ENCODE measurements at regions not wholly inside any gene's neighbourhood (a gene's known extent, or its start where the extent isn't known, plus 50 kb on each side); places are given as distances from the start of the nearest gene placed in this dataset.

DNA sequence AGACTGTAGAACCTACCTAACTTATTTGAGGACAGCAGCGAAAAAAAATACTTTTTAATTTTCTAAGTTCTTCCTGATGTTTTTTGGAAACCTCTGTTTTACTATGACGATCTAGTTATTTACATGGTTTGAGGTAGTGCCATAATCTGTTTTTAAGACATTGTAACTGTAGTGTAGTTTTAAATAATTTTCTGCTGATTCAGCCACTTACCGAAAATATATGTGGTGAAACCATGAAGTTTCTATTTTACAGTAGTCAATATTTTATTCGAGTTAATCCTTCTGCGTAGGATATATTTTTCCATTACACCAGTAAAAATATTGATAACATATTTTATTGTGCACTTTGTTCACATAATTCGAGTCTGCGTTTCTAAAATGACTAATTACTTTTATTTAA lies 121.7 kb upstream of the RRP15 start (continued):
- TF ChIP-seq ZBTB43 (CRISPR knock-in tag; IDR thresholded peaks at IDR 0.05) (no peak), WHSC1 (IDR thresholded peaks at IDR 0.05; ENCODE audit: low read length) (no peak), ZFP1 (CRISPR knock-in tag; IDR thresholded peaks at IDR 0.05) (no peak), JUNB (CRISPR knock-in tag; conservative IDR thresholded peaks at IDR 0.05) (no peak), GABPB2 (CRISPR knock-in tag; conservative IDR thresholded peaks at IDR 0.05) (no peak), CBX3 (IDR thresholded peaks at IDR 0.05; ENCODE audit: borderline replicate concordance in 1 of 2, low read length in 2 of 2) (no peak), KDM4B (IDR thresholded peaks at IDR 0.05; ENCODE audit: borderline replicate concordance in 2 of 2, low read depth in 1 of 2) (no peak), SIRT6 (IDR thresholded peaks at IDR 0.05; ENCODE audit: low read depth, low read length) (no peak), NFIX (CRISPR knock-in tag; IDR thresholded peaks at IDR 0.05; ENCODE audit: low read depth) (no peak), CSDE1 (IDR thresholded peaks at IDR 0.05) (no peak), TAF15 (IDR thresholded peaks at IDR 0.05; ENCODE audit: low read depth, low read length) (no peak), ZBTB26 (CRISPR knock-in tag; IDR thresholded peaks at IDR 0.05) (no peak)
- TF ChIP-seq, protein P1, sequence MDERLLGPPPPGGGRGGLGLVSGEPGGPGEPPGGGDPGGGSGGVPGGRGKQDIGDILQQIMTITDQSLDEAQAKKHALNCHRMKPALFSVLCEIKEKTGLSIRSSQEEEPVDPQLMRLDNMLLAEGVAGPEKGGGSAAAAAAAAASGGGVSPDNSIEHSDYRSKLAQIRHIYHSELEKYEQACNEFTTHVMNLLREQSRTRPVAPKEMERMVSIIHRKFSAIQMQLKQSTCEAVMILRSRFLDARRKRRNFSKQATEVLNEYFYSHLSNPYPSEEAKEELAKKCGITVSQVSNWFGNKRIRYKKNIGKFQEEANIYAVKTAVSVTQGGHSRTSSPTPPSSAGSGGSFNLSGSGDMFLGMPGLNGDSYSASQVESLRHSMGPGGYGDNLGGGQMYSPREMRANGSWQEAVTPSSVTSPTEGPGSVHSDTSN (CRISPR knock-in tag; IDR thresholded peaks at IDR 0.05; ENCODE audit: low read depth) = no peak
- TF ChIP-seq, protein P1 (tag; conservative IDR thresholded peaks at IDR 0.05; ENCODE audit: low read depth) = no peak
- TF ChIP-seq, protein P2, sequence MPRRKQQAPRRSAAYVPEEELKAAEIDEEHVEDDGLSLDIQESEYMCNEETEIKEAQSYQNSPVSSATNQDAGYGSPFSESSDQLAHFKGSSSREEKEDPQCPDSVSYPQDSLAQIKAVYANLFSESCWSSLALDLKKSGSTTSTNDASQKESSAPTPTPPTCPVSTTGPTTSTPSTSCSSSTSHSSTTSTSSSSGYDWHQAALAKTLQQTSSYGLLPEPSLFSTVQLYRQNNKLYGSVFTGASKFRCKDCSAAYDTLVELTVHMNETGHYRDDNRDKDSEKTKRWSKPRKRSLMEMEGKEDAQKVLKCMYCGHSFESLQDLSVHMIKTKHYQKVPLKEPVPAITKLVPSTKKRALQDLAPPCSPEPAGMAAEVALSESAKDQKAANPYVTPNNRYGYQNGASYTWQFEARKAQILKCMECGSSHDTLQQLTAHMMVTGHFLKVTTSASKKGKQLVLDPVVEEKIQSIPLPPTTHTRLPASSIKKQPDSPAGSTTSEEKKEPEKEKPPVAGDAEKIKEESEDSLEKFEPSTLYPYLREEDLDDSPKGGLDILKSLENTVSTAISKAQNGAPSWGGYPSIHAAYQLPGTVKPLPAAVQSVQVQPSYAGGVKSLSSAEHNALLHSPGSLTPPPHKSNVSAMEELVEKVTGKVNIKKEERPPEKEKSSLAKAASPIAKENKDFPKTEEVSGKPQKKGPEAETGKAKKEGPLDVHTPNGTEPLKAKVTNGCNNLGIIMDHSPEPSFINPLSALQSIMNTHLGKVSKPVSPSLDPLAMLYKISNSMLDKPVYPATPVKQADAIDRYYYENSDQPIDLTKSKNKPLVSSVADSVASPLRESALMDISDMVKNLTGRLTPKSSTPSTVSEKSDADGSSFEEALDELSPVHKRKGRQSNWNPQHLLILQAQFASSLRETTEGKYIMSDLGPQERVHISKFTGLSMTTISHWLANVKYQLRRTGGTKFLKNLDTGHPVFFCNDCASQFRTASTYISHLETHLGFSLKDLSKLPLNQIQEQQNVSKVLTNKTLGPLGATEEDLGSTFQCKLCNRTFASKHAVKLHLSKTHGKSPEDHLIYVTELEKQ (CRISPR knock-in tag; IDR thresholded peaks at IDR 0.05) = no peak

All from K562 (cell line).